ENCODE measurements at regions not wholly inside any gene's neighbourhood (a gene's known extent, or its start where the extent isn't known, plus 50 kb on each side); places are given as distances from the start of the nearest gene placed in this dataset.

- CTCF ChIA-PET = no interaction called here
- WGBS (ENCODE audit: missing lambda C conversion rate) = 7% methylated on average over 5 of the region's 5 CpGs
- Histone ChIP-seq H3K27ac (no peak overlapping the region), H3K9me3 (no peaks in the 10 kb centered on the region), H3K4me3 (no peak overlapping the region), H3K4me2 (no peak overlapping the region), H3K4me1 (no peaks in the 10 kb centered on the region)
- POLR2A ChIA-PET = no interaction called here
- FAIRE-seq (no peak), ATAC-seq (no peak), DNase-seq (ENCODE audit: low read depth in 1 of 2, low spot score in 1 of 2) (no peak)
- TF ChIP-seq BCL3 (IDR thresholded peaks at IDR 0.05) = no peak
- TF ChIP-seq TP53 (CRISPR knock-in tag; IDR thresholded peaks at IDR 0.05) = no peak
- no peak for TF ChIP-seq NPAS2 (CRISPR knock-in tag; IDR thresholded peaks at IDR 0.05; ENCODE audit: borderline replicate concordance)
- no peak for TF ChIP-seq RFX5 (IDR thresholded peaks at IDR 0.05)
- no peak for TF ChIP-seq HDAC2 (IDR thresholded peaks at IDR 0.05)
- no peak for TF ChIP-seq REST (IDR thresholded peaks at IDR 0.05)
- no peak for TF ChIP-seq FOSB (CRISPR knock-in tag; IDR thresholded peaks at IDR 0.05)
Measured at GRCh38 chr16:8187782-8188372, 402.4 kb downstream of the TMEM114 start.

GRCh38 chr16:8184854-8185253, 405.5 kb downstream of the TMEM114 start:
- TF ChIP-seq CHD4 (IDR thresholded peaks at IDR 0.05; ENCODE audit: borderline replicate concordance) (no peak), MAX (IDR thresholded peaks at IDR 0.05) (no peak)
- Histone ChIP-seq H3K9me3 (no peaks in the 10 kb centered on the region), H3K4me2 (no peak overlapping the region), H3K4me1 (no peaks in the 10 kb centered on the region), H3K4me3 (no peak overlapping the region), H3K27ac (no peak overlapping the region)
- DNase-seq (ENCODE audit: low read depth in 1 of 2, low spot score in 1 of 2) (no peak), ATAC-seq (no peak), FAIRE-seq (no peak)
- WGBS (ENCODE audit: missing lambda C conversion rate) = 5% methylated on average over 1 of the region's 1 CpG
- ChIA-PET CTCF (no interaction called here), POLR2A (no interaction called here)

- ChIA-PET CTCF (interaction anchor here (1.0 kb wide), 1 partner anchor 8 kb away, joined by 3 read pairs; no protein-coding TSS in a partner anchor), POLR2A (no interaction called here)
- WGBS (ENCODE audit: missing lambda C conversion rate) = 35% methylated on average over 11 of the region's 11 CpGs
- DNase-seq (ENCODE audit: low read depth in 1 of 2, low spot score in 1 of 2) (no peak), ATAC-seq (no peak), FAIRE-seq (no peak)
- Histone ChIP-seq H3K9me3 (no peaks in the 10 kb centered on the region), H3K4me2 (no peak overlapping the region), H3K4me3 (no peak overlapping the region), H3K27ac (no peak overlapping the region), H3K4me1 (no peaks in the 10 kb centered on the region)
- TF ChIP-seq NFE2L2 (conservative IDR thresholded peaks at IDR 0.05; ENCODE audit: low read length) (no peak), NPAS2 (CRISPR knock-in tag; IDR thresholded peaks at IDR 0.05; ENCODE audit: borderline replicate concordance) (no peak), MAX (IDR thresholded peaks at IDR 0.05) (no peak), EHF (CRISPR knock-in tag; IDR thresholded peaks at IDR 0.05) (no peak), HOXA7 (CRISPR knock-in tag; IDR thresholded peaks at IDR 0.05) (no peak), TP53 (CRISPR knock-in tag; IDR thresholded peaks at IDR 0.05) (no peak), BHLHE40 (IDR thresholded peaks at IDR 0.05; ENCODE audit: low read depth, low read length) (no peak), HES2 (IDR thresholded peaks at IDR 0.05) (no peak), RCOR1 (IDR thresholded peaks at IDR 0.05; ENCODE audit: low read depth, low read length) (no peak), CEBPB (IDR thresholded peaks at IDR 0.05) (no peak), BCL3 (IDR thresholded peaks at IDR 0.05) (no peak)
Measured at GRCh38 chr16:8183176-8184099, 406.9 kb downstream of the TMEM114 start.

Data from A549 (cell line).